Putamen (tissue), 1 donor: ENCODE measurements at regions not wholly inside any gene's neighbourhood (a gene's known extent, or its start where the extent isn't known, plus 50 kb on each side); places are given as distances from the start of the nearest gene placed in this dataset.

ENCODE experiments used
- DNase-seq: peaks from one replicate; pipeline ENCODE4 v3.0.0-alpha.2; 2016; ENCODE audit warnings: low spot score

DNA sequence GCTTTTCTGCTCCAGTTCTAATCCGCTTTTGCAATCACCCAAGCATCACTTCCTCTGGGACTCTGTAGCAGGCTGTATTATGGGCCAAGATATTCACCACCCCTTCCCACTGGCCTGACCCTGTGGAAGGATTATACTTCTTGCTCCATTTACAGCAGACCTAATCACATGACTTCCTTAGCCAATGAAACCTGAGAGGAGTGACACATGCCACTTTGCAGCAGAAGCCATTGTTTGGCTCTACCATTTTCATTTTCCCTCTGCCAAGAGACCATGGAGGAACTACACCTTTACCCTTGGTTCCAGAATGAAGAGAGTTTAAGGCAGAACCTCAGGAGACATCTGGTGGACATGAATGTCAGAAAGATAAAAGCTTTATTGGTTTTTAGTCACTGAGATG is 134.9 kb upstream of the HSD17B12 start:
- no peak for DNase-seq

DNA sequence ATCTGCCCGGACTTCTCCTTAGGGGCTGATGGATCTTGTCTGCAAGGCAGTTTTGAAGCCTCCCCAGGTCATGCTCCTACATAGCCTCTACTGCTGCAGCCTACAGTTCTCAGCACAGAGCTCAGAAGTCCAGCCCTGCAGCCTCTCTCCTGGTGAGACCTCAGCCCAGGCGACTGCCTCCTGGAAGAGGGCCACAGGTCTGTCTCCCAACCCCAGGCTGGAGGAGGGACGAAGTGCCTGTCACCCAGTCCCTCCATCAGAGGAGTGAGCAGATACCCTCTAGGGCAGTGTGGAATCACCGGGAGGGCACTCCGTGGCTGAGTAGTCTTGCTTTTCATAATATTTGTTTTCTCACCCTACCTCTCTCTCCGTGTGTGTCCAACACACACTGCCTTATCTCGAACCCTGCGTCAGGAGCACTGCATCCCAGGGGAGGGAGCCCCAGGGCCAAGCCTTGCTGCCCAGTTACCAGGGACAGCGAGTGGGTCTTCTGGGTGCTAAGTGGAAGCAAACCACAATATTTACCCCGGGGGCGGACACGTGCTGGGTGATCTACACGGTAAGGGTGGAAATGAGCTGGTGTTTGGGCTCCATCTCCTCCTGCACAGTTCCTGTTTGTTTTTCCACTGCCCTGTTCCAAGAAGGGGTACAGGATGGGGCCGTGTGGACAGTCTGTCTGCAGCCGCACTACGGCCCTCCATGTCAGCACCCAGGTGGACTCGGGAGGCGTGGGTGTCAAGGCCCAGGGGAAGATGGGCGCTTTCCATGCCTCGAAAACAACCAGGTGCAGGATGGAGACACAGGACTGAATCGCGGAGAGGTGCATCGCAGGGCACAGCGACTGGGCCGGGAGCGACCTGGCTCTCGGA is 133.7 kb upstream of the HSD17B12 start:
- no peak for DNase-seq

- no peak for DNase-seq
These were observed 133.1 kb upstream of the HSD17B12 start for GRCh38 chr11:43547430-43547831.

- DNase-seq = peak; percentile 54
These were observed 132.6 kb upstream of the HSD17B12 start for GRCh38 chr11:43547889-43548381.

- DNase-seq = no peak
These were observed 131.6 kb upstream of the HSD17B12 start for GRCh38 chr11:43548916-43549315.

DNA sequence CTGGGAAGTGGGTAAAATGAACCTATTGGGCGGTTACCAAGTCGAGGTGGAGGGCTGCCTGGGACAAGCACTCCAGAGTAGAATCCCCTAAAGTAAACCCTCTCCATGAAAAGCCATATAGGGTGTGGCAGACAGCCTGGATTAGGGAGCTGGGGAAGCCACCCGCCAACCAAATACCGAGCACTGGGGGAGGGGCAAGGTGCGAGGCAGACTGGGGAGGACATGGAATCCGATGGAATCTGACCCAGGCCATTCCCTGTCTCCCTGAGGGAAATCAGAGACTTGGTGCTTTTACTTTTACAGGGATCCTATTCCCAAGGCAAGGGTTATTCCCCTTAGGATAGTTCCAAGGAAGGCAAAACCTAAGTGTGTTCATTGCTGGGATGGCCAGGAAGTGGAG is 130.9 kb upstream of the HSD17B12 start:
- no peak for DNase-seq

DNA sequence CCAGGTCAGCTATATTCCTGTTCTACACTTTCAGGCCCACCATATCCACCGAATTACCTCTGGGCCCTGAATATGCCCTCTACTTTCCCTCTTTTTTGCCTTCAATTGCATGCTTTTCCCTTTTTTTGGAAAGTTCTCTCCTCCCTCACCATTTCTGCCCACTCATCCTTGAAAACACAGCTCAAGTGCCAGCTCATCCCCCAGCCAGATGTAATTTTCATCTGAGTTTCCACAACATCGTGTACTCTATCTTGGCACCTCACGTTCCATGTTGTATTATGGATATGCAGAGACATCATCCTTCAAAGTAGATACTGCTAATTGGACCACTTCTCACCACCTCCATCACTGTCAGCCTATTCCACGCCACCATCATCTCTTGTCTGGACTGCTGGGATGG is 129.8 kb upstream of the HSD17B12 start:
- DNase-seq = no peak

DNA sequence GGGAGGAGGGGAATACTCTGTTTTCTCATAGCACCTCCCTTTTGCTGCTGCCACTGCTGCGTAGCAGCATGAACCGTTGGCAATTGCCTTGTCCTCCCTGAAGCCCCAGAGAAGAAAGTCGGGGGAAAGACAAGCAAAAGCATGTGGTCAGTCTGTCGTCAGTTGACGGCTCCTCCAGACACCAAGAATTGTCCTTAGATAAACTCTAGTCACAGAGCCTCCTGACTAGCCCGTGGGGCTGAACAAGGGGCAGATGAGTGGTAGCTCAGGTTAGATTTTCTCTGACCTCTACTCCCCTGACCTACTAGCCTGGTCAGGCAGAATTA is 126.4 kb upstream of the HSD17B12 start:
- DNase-seq = no peak

GRCh38 chr11:43555186-43555585 is 125.4 kb upstream of the HSD17B12 start:
- DNase-seq = no peak

- peak; percentile 78 for DNase-seq
These were observed 124.5 kb upstream of the HSD17B12 start for GRCh38 chr11:43555816-43556611.

GRCh38 chr11:43556612-43557375 is 123.7 kb upstream of the HSD17B12 start:
- no peak for DNase-seq

- no peak for DNase-seq
These were observed 122.9 kb upstream of the HSD17B12 start for GRCh38 chr11:43557553-43558110.

GRCh38 chr11:43558146-43558545 is 122.4 kb upstream of the HSD17B12 start:
- no peak for DNase-seq

DNA sequence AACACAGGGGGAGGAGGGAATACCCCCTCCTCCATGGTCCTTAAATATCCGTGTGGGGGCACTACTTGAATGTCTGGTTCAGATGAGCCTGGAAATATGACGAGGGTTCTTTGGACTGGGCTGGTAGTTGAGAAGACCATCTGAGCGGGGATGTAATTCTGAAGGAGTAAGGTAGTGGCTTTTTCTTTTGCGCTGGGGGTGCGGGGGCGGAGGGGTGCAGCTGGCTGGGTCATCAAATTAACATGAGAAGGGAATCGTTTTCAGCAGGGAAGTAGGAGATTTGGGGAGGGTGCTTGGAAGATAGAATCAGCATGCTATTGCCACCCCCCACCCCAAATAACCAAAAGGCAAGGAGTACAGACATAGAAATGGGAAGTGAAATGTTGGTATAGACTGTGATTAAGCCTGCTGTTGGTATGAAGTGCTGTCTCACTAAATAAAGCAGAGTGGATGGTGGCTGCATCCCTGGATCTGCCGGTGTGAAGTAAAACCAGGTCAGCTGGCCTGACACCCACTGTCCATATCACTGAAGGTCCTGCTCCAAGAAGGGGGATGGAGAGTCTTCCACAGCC is 121.9 kb upstream of the HSD17B12 start:
- DNase-seq = no peak

GRCh38 chr11:43561832-43562231 is 118.7 kb upstream of the HSD17B12 start:
- DNase-seq = no peak

DNA sequence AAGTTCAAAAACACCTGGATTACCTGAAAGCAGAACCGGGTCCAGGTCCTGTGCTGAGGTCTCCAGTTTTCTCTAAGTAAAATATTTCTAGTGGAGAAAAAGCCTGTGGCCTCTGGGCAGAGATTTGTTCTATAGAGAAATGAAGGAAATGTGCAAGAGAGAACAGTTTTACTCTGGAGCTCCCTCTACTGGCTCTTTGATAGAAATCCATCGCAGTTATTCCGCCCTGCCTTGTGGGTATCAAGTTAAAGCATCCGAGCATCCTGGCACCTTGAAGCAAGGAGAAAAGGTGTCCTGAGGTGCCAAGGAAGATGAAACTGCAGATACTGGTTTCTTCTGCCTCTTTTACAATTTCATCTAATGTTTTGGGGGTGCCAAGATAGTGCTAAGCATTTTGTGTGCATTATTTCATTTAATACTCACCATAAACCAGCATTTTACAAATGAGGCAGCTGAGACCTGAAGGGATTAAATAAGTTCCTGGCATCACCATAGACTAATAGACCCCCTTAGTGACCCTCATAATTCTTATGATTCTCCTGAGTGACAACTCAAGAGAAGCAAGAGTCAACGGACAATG is 113.1 kb upstream of the HSD17B12 start:
- no peak for DNase-seq

DNA sequence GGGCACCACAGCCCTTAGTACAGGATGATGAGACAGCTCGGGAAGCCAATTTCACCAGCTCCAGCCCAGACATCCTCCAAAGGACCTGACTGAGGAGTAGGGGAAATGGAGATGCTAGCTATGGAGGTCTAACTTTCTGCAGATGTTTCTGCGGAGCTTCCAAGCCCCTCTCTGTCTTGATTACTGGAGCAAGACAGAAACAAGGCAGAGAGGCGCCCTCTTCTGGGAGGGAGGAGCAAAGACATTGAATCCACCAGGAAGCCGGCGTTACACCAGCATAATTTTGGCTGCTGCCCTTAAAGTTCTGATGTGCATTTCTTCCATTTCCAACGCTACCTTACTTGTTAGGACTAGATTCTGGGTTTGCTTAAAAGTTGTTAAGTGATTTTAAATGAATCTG is 107.3 kb upstream of the HSD17B12 start:
- DNase-seq = no peak

DNA sequence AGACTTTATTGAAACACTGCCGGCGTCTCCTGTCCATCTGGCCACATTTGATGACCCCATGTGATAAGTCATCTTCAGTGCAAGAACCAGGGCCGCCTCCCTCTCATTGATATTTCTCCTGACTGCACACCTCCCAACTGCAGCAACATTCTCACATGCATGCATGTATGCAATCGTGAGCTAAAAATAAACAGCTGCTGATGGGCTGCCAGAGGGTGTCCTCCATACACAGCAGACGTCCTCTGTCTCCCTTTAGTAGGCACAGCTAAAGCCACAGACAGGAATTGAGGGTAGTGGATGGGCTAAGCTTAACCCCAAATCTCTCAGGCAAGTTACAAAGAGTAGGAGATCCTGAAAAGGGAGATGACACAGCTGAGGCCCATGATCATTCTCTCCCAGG is 106.7 kb upstream of the HSD17B12 start:
- no peak for DNase-seq

DNA sequence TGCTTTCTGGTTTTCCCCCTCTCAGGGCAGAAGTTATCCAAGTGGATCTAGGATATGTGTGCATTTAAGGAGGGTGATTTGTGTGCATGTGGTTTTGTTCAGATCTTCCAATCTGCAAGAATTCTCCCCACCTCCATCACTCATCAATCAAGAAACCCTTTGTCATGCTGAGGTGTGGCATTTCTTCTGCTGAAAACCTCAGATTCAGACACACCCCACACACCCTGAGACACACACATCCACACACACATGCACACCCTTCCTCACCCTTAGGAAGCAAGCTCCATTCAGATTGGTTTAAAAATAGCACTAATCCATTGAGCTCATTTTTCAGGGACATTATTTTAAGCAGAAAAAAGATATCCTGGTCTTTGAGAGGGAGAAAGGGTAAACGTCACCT is 106.1 kb upstream of the HSD17B12 start:
- DNase-seq = no peak

DNA sequence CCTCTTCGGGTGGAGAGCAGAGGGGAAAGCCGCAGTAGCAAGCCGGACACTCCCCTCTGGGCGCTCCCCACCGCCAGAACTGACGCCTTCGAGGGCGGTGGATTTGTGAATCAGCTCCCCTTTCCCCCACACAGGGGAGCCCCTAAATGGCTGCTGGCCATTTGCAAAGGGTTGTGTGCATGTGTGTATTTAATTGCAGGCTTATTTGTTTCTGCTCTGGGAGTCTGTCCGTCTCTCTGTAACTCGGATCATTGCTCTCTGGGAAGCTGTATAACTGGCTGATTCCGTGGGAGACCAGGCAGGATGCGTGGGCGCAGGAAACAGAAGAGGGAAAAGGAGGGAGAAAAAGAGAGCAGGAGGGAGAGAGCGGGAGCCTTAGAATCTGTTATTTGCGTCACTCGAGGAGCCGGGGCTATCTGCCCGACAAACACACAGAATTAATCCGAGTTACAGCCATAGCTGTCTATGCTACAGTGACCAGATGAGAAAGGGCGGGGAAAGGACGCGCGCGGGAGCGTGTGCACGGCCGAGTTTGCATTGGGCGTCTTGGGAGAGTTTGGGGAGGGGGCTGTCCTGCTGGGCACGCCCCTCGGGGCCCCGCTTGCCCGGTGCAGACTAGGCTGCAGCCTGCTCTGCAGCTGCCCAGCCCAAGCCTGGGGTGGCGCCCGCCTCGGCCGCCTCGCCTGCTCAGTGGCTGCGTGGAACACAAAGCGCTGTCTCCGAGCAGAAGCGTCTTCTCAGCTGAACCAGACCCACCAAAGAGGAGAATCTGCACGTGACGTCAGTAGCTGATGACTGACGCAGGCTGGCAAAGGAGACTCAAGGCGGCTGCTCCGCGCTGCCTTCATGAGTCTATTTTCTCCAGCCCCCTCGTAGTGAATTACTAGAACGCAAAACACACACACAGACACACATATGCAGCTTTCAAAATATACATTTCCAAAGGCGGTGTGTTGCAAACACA is 105.3 kb upstream of the HSD17B12 start:
- DNase-seq = no peak
